ENCODE measurements at regions not wholly inside any gene's neighbourhood (a gene's known extent, or its start where the extent isn't known, plus 50 kb on each side); places are given as distances from the start of the nearest gene placed in this dataset.

DNA sequence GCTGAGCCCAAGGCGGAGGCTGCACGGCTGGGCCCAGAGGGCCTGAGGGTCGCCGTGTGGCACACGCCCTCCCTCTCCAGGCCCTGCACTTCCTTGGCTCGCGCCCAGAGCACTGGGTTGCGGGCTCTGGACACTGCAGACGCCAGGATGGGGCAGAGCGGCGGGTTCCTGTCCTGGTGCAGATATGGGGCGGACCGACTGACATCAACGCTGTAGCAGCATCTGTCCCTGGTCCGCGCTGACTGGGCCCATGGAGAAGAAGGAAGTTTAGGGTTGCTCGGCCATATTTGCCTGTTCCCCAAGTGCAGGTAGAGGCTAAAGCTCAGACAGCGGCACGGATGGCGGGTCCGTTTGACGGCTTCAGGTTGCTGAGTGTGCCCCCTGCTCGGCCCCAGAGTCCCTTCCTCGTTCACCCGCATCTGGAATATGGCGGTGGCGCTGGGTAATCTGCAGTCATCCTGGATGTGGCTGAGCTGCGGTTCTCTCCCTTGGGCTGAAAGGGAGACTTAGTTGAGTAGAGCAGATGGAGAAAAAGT lies 116.1 kb downstream of the OR13A1 start:
- no peak overlapping the region for H3K9ac ChIP-seq (ENCODE audit: control insufficient read depth, extremely low read depth, insufficient read depth, low read length)
- H3K9me1 ChIP-seq (ENCODE audit: control insufficient read depth, extremely low read depth, insufficient read depth, low read length), result no peaks in the 10 kb centered on the region
- H2AFZ ChIP-seq (ENCODE audit: control insufficient read depth, low read length), result no peak overlapping the region
- no peak overlapping the region for H3K4me2 ChIP-seq (ENCODE audit: control insufficient read depth, extremely low read depth, insufficient read depth, low read depth, low read length)
- no peaks in the 10 kb centered on the region for H3K9me3 ChIP-seq (ENCODE audit: control insufficient read depth, low read depth, low read length)
- DNase-seq (ENCODE audit: low read depth, low spot score), result no peak
- H3K4me3 ChIP-seq (ENCODE audit: control insufficient read depth in 2 of 3, extremely low read depth in 1 of 3, insufficient read depth in 2 of 3, low read depth in 1 of 3, low read length in 3 of 3), result no peak overlapping the region
- H3K27me3 ChIP-seq (ENCODE audit: control insufficient read depth, extremely low read depth, insufficient read depth, low read length), result peaks cover 19% of the 10 kb centered on the region
- no peak for FAIRE-seq
- dilution Hi-C loops (cut with MboI; ENCODE audit: extremely low pct_ligation_motif_present, low sequenced_read_pairs), result no loop called here
- no peaks in the 10 kb centered on the region for H4K20me1 ChIP-seq (ENCODE audit: control insufficient read depth, extremely low read depth, insufficient read depth, low read length)
- TF ChIP-seq, protein P1, sequence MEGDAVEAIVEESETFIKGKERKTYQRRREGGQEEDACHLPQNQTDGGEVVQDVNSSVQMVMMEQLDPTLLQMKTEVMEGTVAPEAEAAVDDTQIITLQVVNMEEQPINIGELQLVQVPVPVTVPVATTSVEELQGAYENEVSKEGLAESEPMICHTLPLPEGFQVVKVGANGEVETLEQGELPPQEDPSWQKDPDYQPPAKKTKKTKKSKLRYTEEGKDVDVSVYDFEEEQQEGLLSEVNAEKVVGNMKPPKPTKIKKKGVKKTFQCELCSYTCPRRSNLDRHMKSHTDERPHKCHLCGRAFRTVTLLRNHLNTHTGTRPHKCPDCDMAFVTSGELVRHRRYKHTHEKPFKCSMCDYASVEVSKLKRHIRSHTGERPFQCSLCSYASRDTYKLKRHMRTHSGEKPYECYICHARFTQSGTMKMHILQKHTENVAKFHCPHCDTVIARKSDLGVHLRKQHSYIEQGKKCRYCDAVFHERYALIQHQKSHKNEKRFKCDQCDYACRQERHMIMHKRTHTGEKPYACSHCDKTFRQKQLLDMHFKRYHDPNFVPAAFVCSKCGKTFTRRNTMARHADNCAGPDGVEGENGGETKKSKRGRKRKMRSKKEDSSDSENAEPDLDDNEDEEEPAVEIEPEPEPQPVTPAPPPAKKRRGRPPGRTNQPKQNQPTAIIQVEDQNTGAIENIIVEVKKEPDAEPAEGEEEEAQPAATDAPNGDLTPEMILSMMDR (optimal IDR thresholded peaks at IDR 0.05 in 1 of 3, IDR thresholded peaks at IDR 0.05 in 1 of 3, conservative IDR thresholded peaks at IDR 0.05 in 1 of 3; ENCODE audit: extremely low read depth in 1 of 3, insufficient read depth in 2 of 3, low read length in 3 of 3), result no peak
- TF ChIP-seq EZH2 (IDR thresholded peaks at IDR 0.05; ENCODE audit: low read length), result no peak
- no peaks in the 10 kb centered on the region for H3K4me1 ChIP-seq (ENCODE audit: control insufficient read depth, extremely low read depth, insufficient read depth, low read length)
- H3K79me2 ChIP-seq (ENCODE audit: control insufficient read depth, insufficient read depth, low read length), result no peaks in the 10 kb centered on the region
- no peak overlapping the region for H3K27ac ChIP-seq (ENCODE audit: control insufficient read depth, insufficient read depth, low read length)
- H3K36me3 ChIP-seq (ENCODE audit: control insufficient read depth in 2 of 2, extremely low read depth in 1 of 2, insufficient read depth in 2 of 2, low read length in 2 of 2), result no peaks in the 10 kb centered on the region

DNA sequence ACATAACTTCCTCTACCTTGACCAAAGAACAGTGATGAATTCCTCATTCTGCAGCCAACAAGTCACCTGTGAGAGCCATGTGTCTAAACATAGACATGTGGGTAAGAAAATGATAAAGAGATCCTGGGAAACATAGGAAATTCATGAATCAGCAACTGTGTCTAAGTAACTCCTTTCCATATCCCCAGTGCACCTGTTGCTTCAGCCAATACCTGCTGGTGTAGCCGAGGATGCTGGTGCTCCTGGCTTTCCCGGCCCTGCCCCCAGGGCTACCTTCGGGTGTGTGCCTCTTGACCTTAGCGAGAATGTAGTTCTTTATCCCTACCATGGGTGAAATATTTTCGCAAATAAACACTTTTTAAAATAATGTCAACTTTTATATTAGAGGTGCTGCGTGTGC lies 114.1 kb downstream of the OR13A1 start:
- no peaks in the 10 kb centered on the region for H3K9me1 ChIP-seq (ENCODE audit: control insufficient read depth, extremely low read depth, insufficient read depth, low read length)
- no peaks in the 10 kb centered on the region for H4K20me1 ChIP-seq (ENCODE audit: control insufficient read depth, extremely low read depth, insufficient read depth, low read length)
- no peak overlapping the region for H3K4me3 ChIP-seq (ENCODE audit: control insufficient read depth in 2 of 3, extremely low read depth in 1 of 3, insufficient read depth in 2 of 3, low read depth in 1 of 3, low read length in 3 of 3)
- no peaks in the 10 kb centered on the region for H3K4me1 ChIP-seq (ENCODE audit: control insufficient read depth, extremely low read depth, insufficient read depth, low read length)
- no peak overlapping the region for H2AFZ ChIP-seq (ENCODE audit: control insufficient read depth, low read length)
- no peaks in the 10 kb centered on the region for H3K79me2 ChIP-seq (ENCODE audit: control insufficient read depth, insufficient read depth, low read length)
- H3K9ac ChIP-seq (ENCODE audit: control insufficient read depth, extremely low read depth, insufficient read depth, low read length), result no peak overlapping the region
- no peak overlapping the region for H3K27ac ChIP-seq (ENCODE audit: control insufficient read depth, insufficient read depth, low read length)
- H3K27me3 ChIP-seq (ENCODE audit: control insufficient read depth, extremely low read depth, insufficient read depth, low read length), result peaks cover 19% of the 10 kb centered on the region
- dilution Hi-C loops (cut with MboI; ENCODE audit: extremely low pct_ligation_motif_present, low sequenced_read_pairs), result no loop called here
- DNase-seq (ENCODE audit: low read depth, low spot score), result no peak
- no peaks in the 10 kb centered on the region for H3K36me3 ChIP-seq (ENCODE audit: control insufficient read depth in 2 of 2, extremely low read depth in 1 of 2, insufficient read depth in 2 of 2, low read length in 2 of 2)
- TF ChIP-seq, protein P1 (optimal IDR thresholded peaks at IDR 0.05 in 1 of 3, IDR thresholded peaks at IDR 0.05 in 1 of 3, conservative IDR thresholded peaks at IDR 0.05 in 1 of 3; ENCODE audit: extremely low read depth in 1 of 3, insufficient read depth in 2 of 3, low read length in 3 of 3), result no peak
- no peak for TF ChIP-seq EZH2 (IDR thresholded peaks at IDR 0.05; ENCODE audit: low read length)
- no peak overlapping the region for H3K4me2 ChIP-seq (ENCODE audit: control insufficient read depth, extremely low read depth, insufficient read depth, low read depth, low read length)
- no peak for FAIRE-seq
- H3K9me3 ChIP-seq (ENCODE audit: control insufficient read depth, low read depth, low read length), result no peaks in the 10 kb centered on the region

Measured in keratinocyte (primary cell).